ENCODE measurements at regions not wholly inside any gene's neighbourhood (a gene's known extent, or its start where the extent isn't known, plus 50 kb on each side); places are given as distances from the start of the nearest gene placed in this dataset.
A peak's percentile ranks its signal among the peaks of the same experiment; 100 is the strongest.

- DNase-seq = no peak
Measured at GRCh38 chr1:73181190-73181540, 898.8 kb upstream of the NEGR1 start.

- DNase-seq = no peak
Measured at GRCh38 chr1:73180397-73181189, 898.3 kb upstream of the NEGR1 start.

GRCh38 chr1:73176902-73177301, 894.6 kb upstream of the NEGR1 start:
- no peak for DNase-seq

DNA sequence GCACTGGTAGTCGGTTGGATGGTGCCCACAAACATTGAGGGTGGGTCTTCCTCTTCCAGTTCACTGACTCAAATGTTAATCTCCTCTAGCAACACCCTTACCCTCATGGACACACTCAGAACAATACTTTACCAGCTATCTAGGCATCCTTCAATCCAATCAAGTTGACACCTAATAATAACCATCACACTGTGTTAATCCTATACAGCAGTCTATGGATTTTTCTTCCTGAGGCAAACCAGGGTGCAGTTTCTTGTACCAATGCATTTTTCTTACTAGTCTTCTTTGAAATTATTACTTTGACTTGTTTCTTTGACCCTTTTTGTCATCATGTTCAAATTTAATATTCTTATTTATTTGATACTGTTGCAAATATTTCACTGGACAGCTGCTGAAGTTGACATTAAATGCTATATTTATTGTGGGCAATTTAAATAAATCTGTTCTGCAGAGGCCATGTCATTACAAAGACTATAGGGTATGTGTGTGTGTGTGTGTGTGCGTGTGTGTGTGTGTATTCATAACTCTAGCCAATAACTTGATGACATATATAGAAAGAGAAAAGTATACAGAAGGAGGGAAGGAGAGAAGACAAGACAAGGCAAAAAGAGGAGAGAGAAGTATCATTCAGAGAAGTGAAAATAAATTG, 884.8 kb upstream of the NEGR1 start:
- no peak for DNase-seq

DNA sequence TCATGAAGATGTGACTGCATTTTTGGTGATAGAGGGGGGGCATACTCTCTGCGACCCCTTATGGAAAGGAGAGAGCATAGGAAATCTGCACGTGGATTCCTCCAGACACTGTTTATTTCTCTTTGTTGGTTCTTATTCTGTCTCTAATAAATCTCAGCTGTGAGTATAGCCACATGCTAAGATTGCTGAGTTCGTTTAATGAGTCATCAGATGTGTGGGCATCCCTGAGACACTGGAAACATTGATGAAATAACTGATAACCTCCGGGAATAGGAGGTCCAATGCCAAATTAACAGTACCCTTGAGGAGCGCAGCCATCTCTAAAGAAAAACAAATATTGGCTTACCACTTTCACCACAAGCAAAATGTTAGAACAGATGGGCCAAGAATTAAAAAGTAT, 880.2 kb upstream of the NEGR1 start:
- DNase-seq = no peak

GRCh38 chr1:73161418-73161817, 879.1 kb upstream of the NEGR1 start:
- no peak for DNase-seq

DNA sequence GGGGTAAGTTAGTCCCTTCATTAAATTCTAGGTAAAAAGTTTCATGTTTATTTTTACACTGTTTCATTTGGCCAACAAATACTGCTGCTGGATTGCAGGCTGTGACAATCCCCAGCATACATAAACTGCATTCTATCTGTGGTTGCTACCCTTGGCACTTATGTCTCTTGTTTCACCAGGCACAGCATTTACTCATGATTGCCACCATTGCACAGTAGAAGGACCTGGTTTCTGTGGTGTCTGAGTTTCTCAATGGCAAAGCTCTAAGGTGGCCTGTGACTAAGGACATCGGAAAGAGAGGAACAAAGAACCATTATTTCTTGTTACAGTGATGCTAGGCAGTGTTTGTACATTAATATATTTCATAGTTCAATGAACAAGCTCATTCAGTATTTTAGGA, 878.4 kb upstream of the NEGR1 start:
- DNase-seq = no peak

- DNase-seq = no peak
Measured at GRCh38 chr1:73144311-73144710, 862.0 kb upstream of the NEGR1 start.

GRCh38 chr1:73136975-73137374, 854.6 kb upstream of the NEGR1 start:
- DNase-seq = no peak

- DNase-seq = no peak
Measured at GRCh38 chr1:73106931-73107330, 824.6 kb upstream of the NEGR1 start.

DNA sequence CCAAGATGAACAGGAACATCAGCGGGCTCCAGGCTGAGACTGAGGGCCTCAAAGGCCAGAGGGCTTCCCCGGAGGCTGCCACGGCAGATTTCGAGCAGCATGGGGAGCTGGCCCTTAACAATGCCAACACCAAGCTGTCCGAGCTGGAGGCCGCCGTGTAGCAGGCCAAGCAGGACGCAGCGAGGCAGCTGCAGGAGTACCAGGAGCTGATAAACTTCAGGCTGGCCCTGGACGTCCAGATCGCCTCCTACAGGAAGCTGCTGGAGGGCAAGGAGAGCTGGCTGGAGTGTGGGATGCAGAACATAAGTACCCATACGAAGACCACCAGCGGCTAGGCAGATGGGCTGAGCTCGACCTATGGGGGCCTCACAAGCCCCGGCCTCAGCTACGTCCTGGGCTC, 823.4 kb upstream of the NEGR1 start:
- DNase-seq = no peak

GRCh38 chr1:73104749-73105148, 822.4 kb upstream of the NEGR1 start:
- DNase-seq = no peak

DNA sequence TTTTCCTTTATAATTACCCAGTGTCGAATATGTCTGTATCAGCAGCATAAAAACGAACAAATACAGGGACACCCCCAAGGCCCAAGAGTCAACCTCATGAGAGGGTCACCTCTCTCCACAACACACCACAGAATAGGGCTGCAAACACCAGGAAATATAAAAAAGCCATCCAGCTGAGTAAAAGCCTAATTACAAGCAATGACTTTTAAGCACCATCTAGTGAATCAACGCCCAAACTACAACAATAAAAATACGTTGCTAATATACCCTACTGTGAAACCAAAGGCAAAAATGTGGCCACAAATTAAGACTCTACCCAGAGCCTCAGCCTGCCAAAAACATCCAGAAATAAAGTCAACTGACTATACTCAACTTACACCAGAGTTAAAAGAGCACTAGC, 817.9 kb upstream of the NEGR1 start:
- peak in 1 of 3 experiments; percentile 18 for DNase-seq

- DNase-seq = no peak
Measured at GRCh38 chr1:73097917-73098316, 815.6 kb upstream of the NEGR1 start.

DNA sequence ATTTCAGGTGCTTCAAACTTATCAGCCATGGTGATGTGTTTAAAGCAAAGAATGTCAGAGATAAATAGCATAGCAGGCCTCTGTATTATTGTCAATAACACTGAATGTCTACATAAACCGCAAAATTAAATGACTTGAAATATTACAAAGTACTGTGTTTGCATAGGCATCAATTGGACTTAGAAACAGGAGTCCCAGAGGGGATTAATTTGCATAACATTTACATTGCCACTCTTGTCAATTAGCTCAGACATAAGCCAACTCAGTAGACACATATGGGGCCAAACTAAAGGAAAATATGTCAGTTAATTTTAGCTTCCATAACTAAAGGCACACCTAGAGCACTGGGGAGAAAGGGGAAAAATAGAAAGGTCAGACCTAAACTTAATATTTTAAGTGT, 814.5 kb upstream of the NEGR1 start:
- DNase-seq = no peak

GRCh38 chr1:73092383-73092782, 810.0 kb upstream of the NEGR1 start:
- no peak for DNase-seq

- peak in 2 of 3 experiments; percentile 29 to 88 for DNase-seq
Measured at GRCh38 chr1:73066866-73067265, 784.5 kb upstream of the NEGR1 start.

- DNase-seq = peak; percentile 63 to 95 (median 92)
Measured at GRCh38 chr1:73065339-73066041, 783.2 kb upstream of the NEGR1 start.

GRCh38 chr1:73056826-73057225, 774.5 kb upstream of the NEGR1 start:
- no peak for DNase-seq

DNA sequence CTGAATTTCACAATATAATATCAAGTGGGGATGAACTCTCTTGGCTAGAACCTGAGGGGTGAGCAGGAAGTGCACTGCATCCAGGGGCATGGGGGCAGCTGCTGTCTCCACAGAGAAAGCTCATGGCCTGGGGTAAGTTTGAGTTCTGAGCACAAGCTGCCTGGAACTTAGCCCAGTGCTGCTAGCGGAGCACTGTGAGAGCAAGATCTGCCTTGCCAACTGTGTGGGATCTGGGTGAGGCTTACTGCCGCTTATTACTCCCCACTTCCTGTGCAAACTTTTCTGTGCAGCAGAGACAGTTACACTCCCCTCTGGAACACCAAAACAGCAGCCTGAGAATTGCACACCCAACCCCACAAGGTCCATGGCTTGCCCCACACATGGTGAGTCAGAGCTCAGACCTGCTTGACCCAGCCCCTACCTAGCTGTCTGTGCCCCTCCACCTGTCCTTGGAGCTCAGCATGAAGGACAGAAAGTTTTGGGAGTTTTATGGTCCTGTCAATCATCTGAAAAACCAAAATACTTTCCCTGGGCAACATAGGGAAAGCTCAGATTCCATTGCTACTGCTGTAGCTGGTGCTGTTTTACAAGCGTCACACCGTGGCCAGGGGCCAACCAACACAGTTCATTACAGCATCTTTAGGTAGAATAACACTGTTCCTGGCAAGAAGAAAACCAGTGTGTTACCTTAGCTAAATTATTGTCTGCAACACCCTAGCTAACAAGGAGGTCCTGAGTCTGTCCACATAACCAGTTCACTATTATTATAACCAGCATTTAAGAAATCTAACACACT, 762.1 kb upstream of the NEGR1 start:
- no peak for DNase-seq

GRCh38 chr1:73042403-73042802, 760.1 kb upstream of the NEGR1 start:
- DNase-seq = no peak

DNA sequence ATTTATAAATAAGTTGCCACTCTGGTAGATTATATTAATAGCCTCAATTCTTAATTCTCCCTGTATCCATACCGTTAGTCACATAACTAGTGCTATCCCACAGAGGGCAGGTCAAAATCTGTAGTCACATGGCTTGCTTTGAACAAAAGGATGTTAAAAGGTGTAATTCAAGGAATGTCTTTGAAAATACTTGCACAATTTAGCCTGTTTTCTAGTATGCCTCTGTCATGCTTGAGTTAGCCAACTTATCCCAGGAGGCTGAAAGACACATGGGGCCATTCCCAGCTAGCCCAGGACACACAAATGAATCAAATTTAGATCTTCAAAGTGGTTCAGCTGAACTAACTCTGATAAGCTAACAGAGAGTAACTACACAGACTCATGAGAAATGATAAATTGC, 758.5 kb upstream of the NEGR1 start:
- DNase-seq = no peak

DNA sequence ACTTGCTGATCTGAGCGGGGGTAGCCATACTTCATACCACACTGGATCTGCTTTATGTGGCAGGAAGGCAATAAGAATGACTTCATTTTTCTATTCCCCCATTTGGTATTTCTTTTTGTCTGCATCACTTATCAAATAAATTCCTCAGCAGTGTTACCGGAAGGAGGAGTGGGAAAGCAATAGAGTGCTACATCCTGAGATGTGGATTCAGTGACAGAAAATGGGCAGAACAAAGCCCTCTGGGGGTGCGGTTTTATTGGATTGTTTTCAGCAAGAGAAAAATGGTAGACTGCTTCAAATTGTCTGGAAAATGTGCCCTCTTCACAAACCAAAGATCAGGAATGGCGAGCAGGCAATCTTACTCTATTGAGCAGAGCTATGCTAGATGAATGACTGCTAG, 751.9 kb upstream of the NEGR1 start:
- DNase-seq = no peak

All from NCI-H1417 (cell line).